SJCRH30 (cell line): ENCODE measurements at regions not wholly inside any gene's neighbourhood (a gene's known extent, or its start where the extent isn't known, plus 50 kb on each side); places are given as distances from the start of the nearest gene placed in this dataset.

Source experiments
- DNase-seq, 2 experiments: peaks; one replicate each; pipeline ENCODE4 v3.0.0-alpha.2; 2015 to 2020
- H3K27ac ChIP-seq: fragments of 250-450 bp; sonication (Bioruptor Pico); 2 replicates; pipeline ENCODE4 v1.5.1; 2020; ENCODE audit warnings: mild to moderate bottlenecking, moderate library complexity
- H3K27me3 ChIP-seq: fragments of 250-450 bp; sonication (Bioruptor Pico); 2 replicates; pipeline ENCODE4 v1.5.1; 2020; ENCODE audit warnings: mild to moderate bottlenecking, moderate library complexity
- H3K36me3 ChIP-seq: fragments of 250-450 bp; sonication (Bioruptor Pico); 2 replicates; pipeline ENCODE4 v1.5.1; 2020; ENCODE audit warnings: mild to moderate bottlenecking, moderate library complexity
- H3K4me1 ChIP-seq: fragments of 250-450 bp; sonication (Bioruptor Pico); 2 replicates; pipeline ENCODE4 v1.5.1; 2020; ENCODE audit warnings: mild to moderate bottlenecking, moderate library complexity
- H3K4me3 ChIP-seq: fragments of 250-450 bp; sonication (Bioruptor Pico); 2 replicates; pipeline ENCODE4 v1.5.1; 2020; ENCODE audit warnings: mild to moderate bottlenecking, moderate library complexity
- H3K9me3 ChIP-seq: fragments of 250-450 bp; sonication (Bioruptor Pico); replicated peaks from 2 replicates; pipeline ENCODE4 v1.5.1; 2020; ENCODE audit warnings: mild to moderate bottlenecking, moderate library complexity

DNA sequence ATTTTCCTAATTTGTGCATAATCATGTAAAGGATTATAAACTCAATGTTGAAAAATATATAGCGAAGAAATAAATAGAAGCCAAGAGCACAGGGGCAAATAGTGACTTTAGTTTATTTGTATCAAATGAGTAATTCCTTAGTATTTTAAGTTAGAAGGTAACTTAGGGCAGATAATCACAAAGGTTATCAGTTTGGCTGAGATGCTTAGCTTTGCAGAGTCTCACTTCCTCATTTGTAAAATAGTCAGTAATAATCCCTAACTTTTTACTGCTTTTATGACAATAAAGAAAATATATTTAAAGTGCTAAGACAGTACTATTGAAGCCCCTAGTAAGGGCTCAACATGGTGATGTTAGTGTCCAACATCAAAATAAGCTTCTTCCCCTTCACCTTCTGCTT lies 297.4 kb upstream of the TUSC1 start:
- no peaks in the 10 kb centered on the region for H3K27me3 ChIP-seq
- H3K36me3 ChIP-seq = no peaks in the 10 kb centered on the region
- no peak overlapping the region for H3K4me3 ChIP-seq
- H3K27ac ChIP-seq = no peak overlapping the region
- no peak for DNase-seq
- H3K9me3 ChIP-seq = no peaks in the 10 kb centered on the region
- no peaks in the 10 kb centered on the region for H3K4me1 ChIP-seq

- H3K36me3 ChIP-seq = no peaks in the 10 kb centered on the region
- no peak overlapping the region for H3K27ac ChIP-seq
- H3K4me1 ChIP-seq = no peaks in the 10 kb centered on the region
- H3K4me3 ChIP-seq = no peak overlapping the region
- H3K27me3 ChIP-seq = no peaks in the 10 kb centered on the region
- no peaks in the 10 kb centered on the region for H3K9me3 ChIP-seq
- peak; percentile 51 to 82 for DNase-seq
Measured at GRCh38 chr9:25964239-25964638, 286.0 kb upstream of the TUSC1 start.

- no peaks in the 10 kb centered on the region for H3K9me3 ChIP-seq
- H3K4me1 ChIP-seq = no peaks in the 10 kb centered on the region
- no peak for DNase-seq
- H3K36me3 ChIP-seq = no peaks in the 10 kb centered on the region
- no peak overlapping the region for H3K27ac ChIP-seq
- H3K4me3 ChIP-seq = no peak overlapping the region
- no peaks in the 10 kb centered on the region for H3K27me3 ChIP-seq
Measured at GRCh38 chr9:25960178-25960577, 281.9 kb upstream of the TUSC1 start.

DNA sequence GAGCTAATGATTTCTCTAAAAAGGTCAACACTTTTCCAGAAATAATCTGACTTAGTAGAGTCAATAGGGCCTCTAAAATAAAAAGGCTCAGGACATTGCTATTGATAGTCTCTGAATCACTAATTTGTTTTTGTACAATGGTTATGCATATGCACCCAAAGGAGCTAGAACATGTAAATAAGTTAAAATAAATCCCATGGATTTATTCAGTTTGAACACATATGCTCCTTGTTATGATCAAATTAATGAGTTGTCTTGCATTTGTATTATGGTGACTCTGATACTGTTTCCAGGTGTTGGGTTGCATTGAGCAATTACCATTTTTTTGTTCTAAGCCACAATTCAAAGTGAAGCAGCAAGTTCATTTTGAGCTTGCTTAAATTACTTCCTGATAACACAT lies 276.0 kb upstream of the TUSC1 start:
- Histone ChIP-seq H3K4me1 (no peaks in the 10 kb centered on the region), H3K4me3 (no peak overlapping the region), H3K9me3 (no peaks in the 10 kb centered on the region), H3K36me3 (no peaks in the 10 kb centered on the region), H3K27ac (no peak overlapping the region), H3K27me3 (no peaks in the 10 kb centered on the region)
- DNase-seq = no peak

DNA sequence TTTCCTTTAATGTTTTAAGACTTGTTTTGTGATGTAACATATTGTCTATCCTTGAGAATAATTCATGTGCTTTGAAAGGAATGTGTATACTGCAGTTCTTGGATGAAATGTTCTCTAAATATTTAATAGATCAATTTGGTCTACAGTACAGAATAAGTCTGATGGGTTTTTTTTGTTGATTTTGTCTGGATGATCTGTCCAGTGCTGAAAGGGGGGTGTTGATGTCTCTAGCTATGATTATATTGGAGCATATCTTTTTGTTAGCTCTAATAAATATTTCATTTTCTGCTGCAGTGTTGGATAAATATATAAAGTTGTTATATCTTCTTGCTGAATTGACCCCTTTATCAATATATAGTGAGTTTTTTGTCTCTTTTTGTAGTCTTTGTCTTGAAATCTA lies 269.9 kb upstream of the TUSC1 start:
- Histone ChIP-seq H3K27ac (no peak overlapping the region), H3K36me3 (no peaks in the 10 kb centered on the region), H3K4me1 (no peaks in the 10 kb centered on the region)

DNA sequence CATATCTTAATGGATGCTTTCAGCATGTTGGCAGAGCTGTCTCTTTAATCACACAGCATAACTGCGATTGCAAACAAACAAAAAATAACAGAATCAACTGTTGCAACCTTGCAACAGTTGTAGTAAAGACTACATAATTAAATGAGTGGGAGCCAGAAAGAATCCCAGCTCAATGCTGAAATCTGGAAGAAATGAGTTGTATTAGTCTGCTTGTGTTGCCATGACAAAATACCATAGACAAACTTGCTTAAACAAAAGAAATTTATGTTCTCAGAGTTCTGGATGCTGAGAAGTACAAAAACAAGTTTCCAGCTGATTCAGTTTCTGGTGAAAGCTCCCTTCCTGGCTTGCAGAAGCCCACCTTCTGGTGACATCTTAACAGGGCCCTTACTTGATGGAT lies 260.9 kb upstream of the TUSC1 start:
- no peaks in the 10 kb centered on the region for H3K36me3 ChIP-seq
- no peak overlapping the region for H3K4me3 ChIP-seq
- H3K27me3 ChIP-seq = no peaks in the 10 kb centered on the region
- no peaks in the 10 kb centered on the region for H3K9me3 ChIP-seq
- H3K27ac ChIP-seq = no peak overlapping the region
- H3K4me1 ChIP-seq = no peaks in the 10 kb centered on the region
- DNase-seq = no peak

More for the DNA sequence above, 269.9 kb upstream of the TUSC1 start:
- no peak for DNase-seq
- Histone ChIP-seq H3K9me3 (no peaks in the 10 kb centered on the region), H3K4me3 (no peak overlapping the region), H3K27me3 (no peaks in the 10 kb centered on the region)

DNA sequence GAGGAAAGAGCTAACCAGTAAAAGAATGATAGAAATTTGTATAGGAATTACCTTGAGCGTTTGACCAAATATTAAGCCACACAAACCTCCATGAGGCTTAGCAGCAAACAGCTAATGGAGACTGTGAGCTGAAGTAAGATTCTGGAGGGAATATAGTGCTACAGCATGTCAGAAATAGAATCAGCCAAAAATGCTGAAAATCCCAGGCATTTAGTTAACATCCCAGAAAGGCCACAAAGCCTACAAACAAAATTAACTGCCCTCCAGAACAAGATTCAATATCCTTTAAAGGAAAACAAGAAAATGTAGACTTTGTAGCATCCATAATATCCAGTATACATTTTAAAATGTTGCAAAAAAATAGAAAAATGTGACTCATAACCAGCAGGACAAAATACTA lies 257.8 kb upstream of the TUSC1 start:
- Histone ChIP-seq H3K4me1 (no peaks in the 10 kb centered on the region), H3K27me3 (no peaks in the 10 kb centered on the region), H3K36me3 (no peaks in the 10 kb centered on the region), H3K27ac (no peak overlapping the region), H3K4me3 (no peak overlapping the region), H3K9me3 (no peaks in the 10 kb centered on the region)
- no peak for DNase-seq

GRCh38 chr9:25935188-25935587 lies 256.9 kb upstream of the TUSC1 start:
- no peak overlapping the region for H3K4me3 ChIP-seq
- H3K27ac ChIP-seq = no peak overlapping the region
- no peaks in the 10 kb centered on the region for H3K36me3 ChIP-seq
- no peak for DNase-seq
- H3K27me3 ChIP-seq = no peaks in the 10 kb centered on the region
- H3K4me1 ChIP-seq = no peaks in the 10 kb centered on the region
- no peaks in the 10 kb centered on the region for H3K9me3 ChIP-seq

DNA sequence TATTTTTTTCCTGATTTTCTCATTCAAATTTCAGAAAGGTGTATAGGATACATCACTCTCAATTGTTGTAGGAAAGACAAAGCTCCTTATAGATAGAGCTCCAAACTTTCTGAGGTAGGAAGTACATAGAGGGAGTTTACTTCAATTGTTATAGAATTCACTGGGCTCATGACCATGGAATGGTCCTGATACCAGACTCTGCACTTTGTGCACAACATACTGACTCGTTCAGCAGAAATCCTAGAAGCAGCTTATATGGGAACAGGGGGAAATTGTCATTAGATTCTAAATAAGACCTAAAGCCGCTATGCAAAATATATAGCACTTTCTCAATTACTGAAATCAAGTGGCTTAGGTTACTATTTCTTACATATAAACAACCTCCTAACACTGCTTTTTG lies 240.5 kb upstream of the TUSC1 start:
- no peak for DNase-seq
- no peak overlapping the region for H3K4me3 ChIP-seq
- no peaks in the 10 kb centered on the region for H3K27me3 ChIP-seq
- no peaks in the 10 kb centered on the region for H3K4me1 ChIP-seq
- no peaks in the 10 kb centered on the region for H3K36me3 ChIP-seq
- H3K9me3 ChIP-seq = no peaks in the 10 kb centered on the region
- H3K27ac ChIP-seq = no peak overlapping the region

DNA sequence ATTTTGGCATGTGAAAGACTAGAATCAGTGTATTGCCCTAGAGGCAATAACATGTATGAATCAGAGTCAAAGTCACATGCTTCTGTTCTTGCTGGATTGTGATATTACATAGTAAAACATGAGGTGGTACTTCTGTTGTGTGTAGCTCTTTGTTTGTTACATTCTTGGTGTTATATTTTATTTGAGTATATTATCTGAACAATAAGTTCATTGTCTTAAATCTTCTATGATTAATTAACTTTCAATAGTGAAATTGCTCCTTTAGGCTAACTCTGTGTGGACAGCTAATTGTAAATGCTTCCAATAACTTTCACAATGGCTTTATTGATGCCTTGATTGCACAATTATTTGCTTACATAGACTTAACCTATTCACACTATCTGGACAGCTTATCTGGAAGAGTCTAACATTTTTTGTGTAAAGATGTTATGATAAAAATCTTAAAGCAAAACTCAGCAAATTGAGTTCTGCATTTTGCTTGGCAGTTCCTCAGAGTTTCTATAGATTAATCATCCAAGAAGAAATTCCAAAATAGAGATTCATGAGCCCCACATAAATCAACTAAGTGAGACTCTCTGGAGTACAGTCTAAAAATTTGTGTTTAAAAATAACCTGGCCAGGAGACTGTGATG lies 239.6 kb upstream of the TUSC1 start:
- no peak overlapping the region for H3K4me3 ChIP-seq
- no peak overlapping the region for H3K27ac ChIP-seq
- H3K9me3 ChIP-seq = no peaks in the 10 kb centered on the region
- no peaks in the 10 kb centered on the region for H3K27me3 ChIP-seq
- no peak for DNase-seq
- no peaks in the 10 kb centered on the region for H3K36me3 ChIP-seq
- H3K4me1 ChIP-seq = no peaks in the 10 kb centered on the region

DNA sequence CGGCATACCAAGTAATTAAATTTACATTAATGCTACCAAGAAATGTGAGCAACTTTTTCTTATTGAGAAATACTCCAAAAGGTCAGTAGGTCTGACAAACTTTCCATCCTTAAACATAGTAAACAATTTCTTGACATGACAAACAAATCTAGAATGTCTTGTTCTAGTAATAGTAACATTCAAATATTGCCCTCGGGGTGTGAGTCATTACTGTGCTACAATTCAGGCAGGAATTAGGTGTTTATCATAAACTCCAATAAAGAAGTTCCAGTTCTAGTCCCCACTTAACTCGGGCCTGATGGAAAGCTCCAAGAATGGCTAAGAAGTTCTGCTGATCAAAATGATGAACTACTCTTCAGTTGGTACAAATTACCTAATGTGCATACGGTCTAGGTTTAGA lies 235.6 kb upstream of the TUSC1 start:
- Histone ChIP-seq H3K4me1 (no peaks in the 10 kb centered on the region), H3K9me3 (no peaks in the 10 kb centered on the region), H3K27ac (no peak overlapping the region), H3K36me3 (no peaks in the 10 kb centered on the region), H3K27me3 (no peaks in the 10 kb centered on the region), H3K4me3 (no peak overlapping the region)
- DNase-seq = no peak

DNA sequence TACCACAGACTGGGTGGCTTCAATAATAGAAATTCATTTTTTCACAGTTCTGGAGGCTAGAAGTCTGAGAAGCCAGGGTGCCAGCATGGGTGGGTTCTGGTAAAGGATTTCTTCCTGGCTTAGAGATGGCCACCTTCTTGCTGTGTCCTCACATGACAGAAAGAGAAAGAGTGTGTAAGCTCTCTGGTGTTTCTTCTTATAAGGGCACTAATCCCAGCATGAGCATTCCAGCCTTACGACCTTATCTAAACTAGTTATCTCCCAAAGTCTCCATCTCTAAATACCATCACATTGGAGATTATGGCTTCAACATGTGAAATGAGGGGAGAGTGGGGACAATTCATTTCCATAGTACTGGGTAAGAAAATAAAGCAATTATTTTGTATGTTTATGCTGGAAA lies 226.5 kb upstream of the TUSC1 start:
- DNase-seq = no peak
- H3K36me3 ChIP-seq = no peaks in the 10 kb centered on the region
- H3K9me3 ChIP-seq = no peaks in the 10 kb centered on the region
- H3K4me3 ChIP-seq = no peak overlapping the region
- H3K27me3 ChIP-seq = no peaks in the 10 kb centered on the region
- H3K27ac ChIP-seq = no peak overlapping the region
- H3K4me1 ChIP-seq = no peaks in the 10 kb centered on the region

GRCh38 chr9:25891527-25891926 lies 213.3 kb upstream of the TUSC1 start:
- H3K27me3 ChIP-seq = no peaks in the 10 kb centered on the region
- no peak for DNase-seq
- no peaks in the 10 kb centered on the region for H3K9me3 ChIP-seq
- H3K36me3 ChIP-seq = no peaks in the 10 kb centered on the region
- no peaks in the 10 kb centered on the region for H3K4me1 ChIP-seq
- H3K27ac ChIP-seq = no peak overlapping the region
- H3K4me3 ChIP-seq = no peak overlapping the region

- DNase-seq = no peak
- Histone ChIP-seq H3K4me3 (no peak overlapping the region), H3K9me3 (no peaks in the 10 kb centered on the region), H3K4me1 (no peaks in the 10 kb centered on the region), H3K27ac (no peak overlapping the region), H3K27me3 (no peaks in the 10 kb centered on the region), H3K36me3 (no peaks in the 10 kb centered on the region)
Measured at GRCh38 chr9:25889661-25890060, 211.4 kb upstream of the TUSC1 start.

DNA sequence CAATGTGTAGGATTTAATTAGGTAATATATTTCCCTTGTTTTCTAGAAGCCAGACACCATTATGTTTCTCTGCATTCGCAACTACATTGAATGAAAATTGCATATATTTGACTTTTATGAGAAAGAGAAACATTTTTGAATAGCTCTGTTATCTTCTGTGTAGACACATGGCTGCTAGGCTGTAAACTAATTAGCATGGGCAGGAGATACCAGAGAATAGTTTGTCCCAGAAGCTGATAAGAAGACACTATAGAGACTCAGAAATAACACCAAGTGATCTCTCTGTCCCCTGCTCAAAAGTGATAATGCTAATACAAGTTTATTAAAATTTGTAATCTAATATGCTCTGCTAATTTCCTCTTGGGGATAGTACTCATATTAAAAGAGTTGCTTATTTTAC lies 198.0 kb upstream of the TUSC1 start:
- Histone ChIP-seq H3K4me1 (no peaks in the 10 kb centered on the region), H3K27ac (no peak overlapping the region), H3K9me3 (no peaks in the 10 kb centered on the region), H3K27me3 (no peaks in the 10 kb centered on the region), H3K36me3 (no peaks in the 10 kb centered on the region), H3K4me3 (no peak overlapping the region)
- DNase-seq = no peak

DNA sequence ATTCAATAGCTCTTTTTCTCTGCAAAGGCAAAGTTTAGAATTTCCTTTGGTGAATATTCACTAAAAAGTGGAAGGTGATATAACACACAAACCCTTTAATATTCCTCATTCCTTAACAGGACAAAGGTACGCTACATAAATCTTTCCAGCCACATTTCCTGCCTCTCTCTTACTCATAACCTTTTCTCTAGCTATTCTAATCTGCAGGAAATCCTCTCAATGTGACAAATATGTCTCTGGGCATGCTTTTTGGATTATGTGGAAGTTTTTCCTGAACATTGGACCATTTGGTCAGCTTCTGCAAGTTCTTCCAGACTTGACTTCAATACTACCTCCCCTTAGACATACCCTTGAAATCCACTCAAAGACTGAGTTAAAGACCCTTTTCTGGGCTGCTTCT lies 186.3 kb upstream of the TUSC1 start:
- Histone ChIP-seq H3K9me3 (no peaks in the 10 kb centered on the region), H3K27ac (no peak overlapping the region), H3K36me3 (no peaks in the 10 kb centered on the region), H3K4me1 (no peaks in the 10 kb centered on the region), H3K4me3 (no peak overlapping the region), H3K27me3 (no peaks in the 10 kb centered on the region)
- no peak for DNase-seq
